Colonic mucosa (tissue), 4 donors: ENCODE measurements at regions not wholly inside any gene's neighbourhood (a gene's known extent, or its start where the extent isn't known, plus 50 kb on each side); places are given as distances from the start of the nearest gene placed in this dataset.

Source experiments
- DNase-seq: peaks from one replicate; pipeline ENCODE4 v3.0.0-alpha.2; 2020
- H3K27ac ChIP-seq: fragments of 200-600 bp; one replicate; pipeline ENCODE4 v1.8.0; 2021
- H3K27me3 ChIP-seq: fragments of 200-600 bp; one replicate; pipeline ENCODE4 v1.8.0; 2021
- H3K36me3 ChIP-seq: fragments of 200-600 bp; one replicate; pipeline ENCODE4 v1.8.0; 2021
- H3K4me1 ChIP-seq: fragments of 200-600 bp; one replicate; pipeline ENCODE4 v1.8.0; 2021; ENCODE audit warnings: mild to moderate bottlenecking
- H3K4me3 ChIP-seq: fragments of 200-600 bp; one replicate; pipeline ENCODE4 v1.8.0; 2021
- H3K9ac ChIP-seq, 2 donors: one replicate each; pipeline ENCODE4 v1.7.0; 2013; ENCODE audit warnings: control low read depth in 2 of 2, low read depth in 2 of 2, low read length in 2 of 2
- H3K9me3 ChIP-seq: fragments of 200-600 bp; one replicate; pipeline ENCODE4 v1.8.0; 2021
- CTCF ChIP-seq: fragments of 200-600 bp; IDR thresholded peaks from one replicate; pipeline ENCODE4 v1.8.0; 2022; ENCODE audit warnings: antibody characterized with exemption, mild to moderate bottlenecking
- intact Hi-C: fragments of 100-400 bp; cut with DNase I; formaldehyde crosslinking; loops from one replicate; pipeline ENCODE4 v1.14.1; 2022
- donor health status: healthy.
- donor health status: DM: no; HTN: no; CAD: no.
- donor health status: DM: no; HTN: no; CAD: no.

DNA sequence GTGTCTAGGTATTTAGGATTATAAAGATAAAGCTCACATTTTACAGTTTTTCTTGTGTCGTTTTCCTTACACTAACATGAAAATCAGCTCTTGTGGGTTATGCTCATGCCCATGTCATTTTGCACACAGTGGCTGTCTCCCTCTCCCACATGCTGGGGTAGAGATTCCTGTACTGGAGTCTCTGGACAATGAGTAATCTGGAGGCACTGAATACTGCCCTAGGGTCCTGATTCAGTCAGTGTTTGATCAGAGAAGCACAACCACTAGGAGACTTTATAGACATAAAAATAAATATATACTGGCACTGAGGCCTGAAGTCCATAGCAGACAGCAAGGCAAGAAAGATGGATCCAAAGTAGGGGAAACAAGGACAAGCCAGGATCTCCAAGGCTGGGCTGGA is 1008.8 kb downstream of the KCNMA1 start:
- no peak for TF ChIP-seq CTCF
- intact Hi-C loops = no loop called here

DNA sequence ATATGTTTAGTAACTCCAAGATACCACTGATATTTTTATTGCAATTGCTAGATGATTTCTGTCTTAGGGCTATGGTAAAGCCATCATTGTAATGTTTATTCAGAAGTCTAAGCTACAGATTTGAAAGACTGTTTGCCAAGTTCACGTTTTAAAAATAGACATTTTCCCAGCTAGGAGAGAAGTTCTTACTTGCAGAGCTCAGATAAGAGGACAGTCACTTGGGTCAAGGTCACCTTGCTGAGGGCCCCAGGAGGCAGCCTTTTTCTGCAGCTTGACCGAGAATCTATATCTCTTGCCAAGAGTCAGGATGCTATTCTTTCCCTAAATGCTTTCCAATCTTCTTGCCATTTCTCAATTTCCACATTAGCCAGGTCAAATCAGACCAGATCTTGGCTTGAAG is 1011.2 kb downstream of the KCNMA1 start:
- TF ChIP-seq CTCF = no peak
- Histone ChIP-seq H3K4me3 (no peak overlapping the region), H3K27ac (no peak overlapping the region), H3K27me3 (no peaks in the 10 kb centered on the region), H3K9ac (no peak overlapping the region), H3K4me1 (no peaks in the 10 kb centered on the region), H3K9me3 (no peaks in the 10 kb centered on the region), H3K36me3 (no peaks in the 10 kb centered on the region)
- intact Hi-C loops = no loop called here
- DNase-seq = no peak

More for the DNA sequence above, 1008.8 kb downstream of the KCNMA1 start:
- Histone ChIP-seq H3K4me1 (no peaks in the 10 kb centered on the region), H3K27ac (no peak overlapping the region), H3K27me3 (no peaks in the 10 kb centered on the region), H3K36me3 (no peaks in the 10 kb centered on the region), H3K4me3 (no peak overlapping the region), H3K9me3 (no peaks in the 10 kb centered on the region), H3K9ac (no peak overlapping the region)
- DNase-seq = no peak

DNA sequence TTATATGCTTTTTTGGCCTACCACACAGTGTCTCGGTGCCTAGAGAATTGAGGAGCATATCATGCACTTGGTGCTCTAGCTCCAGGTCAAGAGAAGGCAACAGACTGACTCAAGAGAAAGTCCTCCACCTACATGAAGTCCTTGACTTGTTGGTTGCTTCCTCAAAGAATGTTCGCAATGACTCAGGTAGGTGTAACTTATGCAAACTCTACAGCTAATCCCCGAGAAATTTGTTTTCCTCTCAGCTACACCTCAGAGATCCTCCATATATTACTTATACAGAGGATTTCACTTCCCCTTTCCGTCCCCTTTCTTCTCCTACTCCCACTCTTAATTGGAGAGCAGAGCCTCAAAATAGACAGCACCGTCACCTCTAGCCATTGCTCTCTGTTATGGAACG is 1013.1 kb downstream of the KCNMA1 start:
- Histone ChIP-seq H3K4me1 (no peaks in the 10 kb centered on the region), H3K9ac (no peak overlapping the region), H3K27ac (no peak overlapping the region), H3K27me3 (no peaks in the 10 kb centered on the region), H3K36me3 (no peaks in the 10 kb centered on the region), H3K4me3 (no peak overlapping the region), H3K9me3 (no peaks in the 10 kb centered on the region)
- TF ChIP-seq CTCF = no peak
- no peak for DNase-seq
- intact Hi-C loops = no loop called here

DNA sequence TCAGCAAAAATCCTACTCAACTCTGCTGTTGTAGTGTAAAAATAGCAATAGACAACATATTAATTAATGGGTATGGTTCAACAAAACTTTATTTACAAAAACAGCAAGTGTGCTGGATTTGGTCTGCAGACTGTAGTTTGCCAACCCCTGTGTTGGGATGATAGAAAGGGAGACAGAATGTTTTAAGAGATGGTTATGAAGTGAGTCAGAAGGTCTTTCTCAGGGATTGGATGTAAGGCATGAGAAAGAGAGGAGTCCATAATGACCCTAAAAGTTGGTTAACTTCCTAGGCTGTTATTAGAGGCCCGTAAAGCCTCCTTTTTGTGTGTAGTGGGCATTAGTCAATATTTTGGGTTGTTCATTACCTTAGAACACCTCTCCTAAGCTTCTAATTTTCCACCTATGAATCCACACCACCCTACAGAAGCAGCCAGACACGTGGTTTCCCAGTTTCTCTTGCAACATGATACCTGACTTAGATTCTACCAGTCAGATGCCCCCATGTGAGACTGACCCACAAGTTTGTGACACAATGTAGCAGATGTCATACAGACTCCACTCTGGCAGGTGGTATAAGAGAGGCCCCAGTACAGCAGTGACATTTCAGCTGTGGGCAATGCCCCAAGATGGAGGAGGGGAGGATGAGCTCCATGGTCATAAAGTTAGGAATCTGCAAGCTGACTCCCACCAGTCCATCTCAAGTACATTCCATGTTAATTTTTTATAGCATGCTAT is 1015.6 kb downstream of the KCNMA1 start:
- DNase-seq = no peak
- intact Hi-C loops = no loop called here

GRCh38 chr10:76618641-76619040 is 1019.0 kb downstream of the KCNMA1 start:
- DNase-seq = no peak
- no peak for TF ChIP-seq CTCF
- H3K9me3 ChIP-seq = no peaks in the 10 kb centered on the region

More for the DNA sequence above, 1015.6 kb downstream of the KCNMA1 start:
- no peak for TF ChIP-seq CTCF
- no peaks in the 10 kb centered on the region for H3K36me3 ChIP-seq
- no peak overlapping the region for H3K27ac ChIP-seq
- H3K27me3 ChIP-seq = no peaks in the 10 kb centered on the region
- no peak overlapping the region for H3K9ac ChIP-seq
- H3K4me1 ChIP-seq = no peaks in the 10 kb centered on the region
- H3K9me3 ChIP-seq = no peaks in the 10 kb centered on the region
- H3K4me3 ChIP-seq = no peak overlapping the region

More at GRCh38 chr10:76618641-76619040, 1019.0 kb downstream of the KCNMA1 start:
- Histone ChIP-seq H3K4me1 (no peaks in the 10 kb centered on the region), H3K36me3 (no peaks in the 10 kb centered on the region), H3K9ac (no peak overlapping the region), H3K27me3 (no peaks in the 10 kb centered on the region), H3K27ac (no peak overlapping the region), H3K4me3 (no peak overlapping the region)
- intact Hi-C loops = no loop called here
